DND-41 (cell line): ENCODE measurements at regions not wholly inside any gene's neighbourhood (a gene's known extent, or its start where the extent isn't known, plus 50 kb on each side); places are given as distances from the start of the nearest gene placed in this dataset.

Source experiments
- ATAC-seq: fragments of 200-7000 bp; cut with Tn5 transposase; 3 replicates; pipeline ENCODE4 v1.9.1; 2021; ENCODE audit warnings: low read depth; ENCODE audit not compliant: insufficient read depth
- DNase-seq: peaks from one replicate; pipeline ENCODE4 v3.0.0-alpha.2; 2020
- H2AFZ ChIP-seq: 2 replicates; pipeline ENCODE4 v1.6.0; 2012; ENCODE audit warnings: low read depth, low read length
- H3K27ac ChIP-seq: 2 replicates; pipeline ENCODE4 v1.5.1; 2012; ENCODE audit warnings: low read length, inconsistent platforms
- H3K27me3 ChIP-seq: fragments of 200-600 bp; sonication (generic); 2 replicates; pipeline ENCODE4 v1.6.0; 2012; ENCODE audit warnings: low read length, mild to moderate bottlenecking, inconsistent platforms; ENCODE audit not compliant: insufficient read depth, poor library complexity
- H3K36me3 ChIP-seq: 2 replicates; pipeline ENCODE4 v1.5.1; 2012; ENCODE audit warnings: low read length, inconsistent platforms; ENCODE audit not compliant: insufficient read depth
- H3K4me1 ChIP-seq: 2 replicates; pipeline ENCODE4 v1.5.1; 2012; ENCODE audit warnings: mild to moderate bottlenecking, low read length; ENCODE audit not compliant: insufficient read depth
- H3K4me2 ChIP-seq: 2 replicates; pipeline ENCODE4 v1.6.0; 2012; ENCODE audit warnings: mild to moderate bottlenecking, moderate library complexity, low read length, inconsistent platforms; ENCODE audit not compliant: insufficient read depth
- H3K4me3 ChIP-seq, 2 experiments: fragments of 200-600 bp in 1 of 2; shearing (Covaris generic) in 1 of 2; 2 replicates each; pipeline ENCODE4 v1.5.1; 2012 to 2016; ENCODE audit warnings: inconsistent platforms in 2 of 2, low read length in 2 of 2, mild to moderate bottlenecking in 2 of 2, low read depth in 1 of 2, moderate library complexity in 1 of 2
- H3K79me2 ChIP-seq: 2 replicates; pipeline ENCODE4 v1.6.0; 2012; ENCODE audit warnings: low read length, inconsistent platforms; ENCODE audit not compliant: insufficient read depth
- H3K9ac ChIP-seq: 2 replicates; pipeline ENCODE4 v1.6.0; 2012; ENCODE audit warnings: low read depth, mild to moderate bottlenecking, inconsistent platforms, low read length, moderate library complexity
- H3K9me3 ChIP-seq: 2 replicates; pipeline ENCODE4 v1.5.1; 2012; ENCODE audit warnings: low read length, moderate library complexity, mild to moderate bottlenecking, inconsistent platforms; ENCODE audit not compliant: insufficient read depth, severe bottlenecking
- H4K20me1 ChIP-seq: 2 replicates; pipeline ENCODE4 v1.6.0; 2012; ENCODE audit warnings: low read length; ENCODE audit not compliant: insufficient read depth
- EZH2 ChIP-seq: IDR thresholded peaks from 3 replicates; pipeline ENCODE4 v1.6.1; 2012; ENCODE audit warnings: borderline replicate concordance, low read depth, mild to moderate bottlenecking, moderate library complexity, low read length, inconsistent platforms; ENCODE audit not compliant: severe bottlenecking
- TF ChIP-seq, protein P1 (sequence below): IDR thresholded peaks from 2 replicates; pipeline ENCODE4 v1.5.1; 2012; ENCODE audit warnings: borderline replicate concordance, low read length, moderate library complexity, mild to moderate bottlenecking; ENCODE audit not compliant: poor library complexity, severe bottlenecking; ENCODE audit errors: extremely low read depth

DNA sequence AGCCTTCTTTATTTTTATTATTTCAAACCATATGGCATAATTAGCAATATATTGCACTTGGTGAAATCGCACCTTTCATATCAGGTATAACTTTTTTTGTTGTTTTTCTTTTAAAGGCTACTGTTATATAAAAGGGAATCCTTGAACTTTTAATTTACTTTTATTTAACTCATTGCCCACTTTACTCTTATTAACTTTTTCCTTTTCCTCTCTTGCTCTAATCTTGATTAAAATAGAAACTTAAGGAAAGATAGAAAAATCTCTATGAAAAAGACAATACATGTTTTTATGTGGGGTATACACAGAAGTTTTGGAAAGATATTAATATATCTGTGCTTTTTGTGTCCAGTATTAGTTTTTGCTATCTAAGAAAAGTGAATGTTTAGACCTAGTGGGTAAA lies 805.8 kb downstream of the USP25 start:
- H2AFZ ChIP-seq = no peak overlapping the region
- H3K9me3 ChIP-seq = no peaks in the 10 kb centered on the region
- no peaks in the 10 kb centered on the region for H3K4me1 ChIP-seq
- H3K4me2 ChIP-seq = no peak overlapping the region
- H4K20me1 ChIP-seq = no peaks in the 10 kb centered on the region
- no peaks in the 10 kb centered on the region for H3K36me3 ChIP-seq
- DNase-seq (no peak), ATAC-seq (no peak)
- no peak for TF ChIP-seq EZH2
- TF ChIP-seq, protein P1, sequence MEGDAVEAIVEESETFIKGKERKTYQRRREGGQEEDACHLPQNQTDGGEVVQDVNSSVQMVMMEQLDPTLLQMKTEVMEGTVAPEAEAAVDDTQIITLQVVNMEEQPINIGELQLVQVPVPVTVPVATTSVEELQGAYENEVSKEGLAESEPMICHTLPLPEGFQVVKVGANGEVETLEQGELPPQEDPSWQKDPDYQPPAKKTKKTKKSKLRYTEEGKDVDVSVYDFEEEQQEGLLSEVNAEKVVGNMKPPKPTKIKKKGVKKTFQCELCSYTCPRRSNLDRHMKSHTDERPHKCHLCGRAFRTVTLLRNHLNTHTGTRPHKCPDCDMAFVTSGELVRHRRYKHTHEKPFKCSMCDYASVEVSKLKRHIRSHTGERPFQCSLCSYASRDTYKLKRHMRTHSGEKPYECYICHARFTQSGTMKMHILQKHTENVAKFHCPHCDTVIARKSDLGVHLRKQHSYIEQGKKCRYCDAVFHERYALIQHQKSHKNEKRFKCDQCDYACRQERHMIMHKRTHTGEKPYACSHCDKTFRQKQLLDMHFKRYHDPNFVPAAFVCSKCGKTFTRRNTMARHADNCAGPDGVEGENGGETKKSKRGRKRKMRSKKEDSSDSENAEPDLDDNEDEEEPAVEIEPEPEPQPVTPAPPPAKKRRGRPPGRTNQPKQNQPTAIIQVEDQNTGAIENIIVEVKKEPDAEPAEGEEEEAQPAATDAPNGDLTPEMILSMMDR = no peak
- no peak overlapping the region for H3K27ac ChIP-seq
- no peak overlapping the region for H3K9ac ChIP-seq
- H3K4me3 ChIP-seq = no peak overlapping the region
- no peaks in the 10 kb centered on the region for H3K79me2 ChIP-seq
- H3K27me3 ChIP-seq = no peaks in the 10 kb centered on the region

- no peak overlapping the region for H2AFZ ChIP-seq
- no peaks in the 10 kb centered on the region for H3K4me1 ChIP-seq
- H3K9ac ChIP-seq = no peak overlapping the region
- no peaks in the 10 kb centered on the region for H3K79me2 ChIP-seq
- no peaks in the 10 kb centered on the region for H4K20me1 ChIP-seq
- no peaks in the 10 kb centered on the region for H3K27me3 ChIP-seq
- ATAC-seq (no peak), DNase-seq (no peak)
- no peak overlapping the region for H3K4me2 ChIP-seq
- no peaks in the 10 kb centered on the region for H3K9me3 ChIP-seq
- H3K27ac ChIP-seq = no peak overlapping the region
- no peaks in the 10 kb centered on the region for H3K36me3 ChIP-seq
- no peak for TF ChIP-seq EZH2
- TF ChIP-seq, protein P1 = no peak
- no peak overlapping the region for H3K4me3 ChIP-seq
These were observed 806.4 kb downstream of the USP25 start for GRCh38 chr21:16536140-16536539.

DNA sequence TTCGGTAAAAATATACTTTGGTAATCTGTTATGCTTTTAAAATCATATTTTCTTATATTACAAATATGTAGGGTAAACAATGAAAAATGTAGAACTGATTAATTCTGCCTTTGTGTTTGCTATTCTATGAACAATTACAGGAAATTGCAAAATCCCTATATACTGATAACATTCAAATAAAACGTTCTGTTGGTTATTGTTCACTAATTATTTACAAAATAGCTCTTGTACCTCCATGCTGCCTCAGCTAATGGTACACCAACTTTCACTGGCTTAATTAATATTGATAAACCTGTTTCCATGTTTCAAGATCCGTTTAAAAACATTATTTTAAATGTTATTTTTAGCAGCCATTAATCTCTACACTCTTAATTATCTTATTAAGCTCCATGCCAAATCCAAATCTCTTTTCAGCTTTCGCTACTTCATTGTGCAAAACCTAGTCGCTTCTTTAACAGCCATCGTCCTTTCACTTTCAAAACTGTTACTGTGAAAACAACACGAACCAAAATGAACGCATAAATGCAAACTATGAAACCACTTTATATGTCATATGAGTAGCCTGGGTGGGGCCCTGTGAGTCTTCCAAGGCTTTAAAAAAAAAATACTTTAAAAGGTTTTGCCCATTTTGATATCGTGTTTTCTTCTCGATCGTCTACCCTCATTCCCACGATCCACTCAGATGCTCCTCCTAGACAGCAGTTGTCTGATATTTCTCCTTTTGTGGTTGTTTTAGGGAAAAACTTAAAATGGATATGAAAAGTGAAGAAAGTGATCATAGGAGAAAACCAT lies 807.1 kb downstream of the USP25 start:
- no peak for DNase-seq
- no peak overlapping the region for H3K9ac ChIP-seq
- H3K27ac ChIP-seq = no peak overlapping the region
- H3K36me3 ChIP-seq = no peaks in the 10 kb centered on the region
- ATAC-seq = no peak
- H3K4me1 ChIP-seq = no peaks in the 10 kb centered on the region
- no peak overlapping the region for H3K4me2 ChIP-seq
- H3K79me2 ChIP-seq = no peaks in the 10 kb centered on the region
- no peak overlapping the region for H2AFZ ChIP-seq
- no peak for TF ChIP-seq EZH2
- TF ChIP-seq, protein P1 = no peak
- H3K9me3 ChIP-seq = no peaks in the 10 kb centered on the region
- no peaks in the 10 kb centered on the region for H4K20me1 ChIP-seq
- H3K27me3 ChIP-seq = no peaks in the 10 kb centered on the region
- no peak overlapping the region for H3K4me3 ChIP-seq

GRCh38 chr21:16537501-16537900 lies 807.7 kb downstream of the USP25 start:
- no peak for TF ChIP-seq EZH2
- TF ChIP-seq, protein P1 = no peak
- H3K4me3 ChIP-seq = no peak overlapping the region
- no peak overlapping the region for H2AFZ ChIP-seq
- no peak overlapping the region for H3K9ac ChIP-seq
- DNase-seq (no peak), ATAC-seq (no peak)
- no peaks in the 10 kb centered on the region for H4K20me1 ChIP-seq
- H3K9me3 ChIP-seq = no peaks in the 10 kb centered on the region
- no peaks in the 10 kb centered on the region for H3K4me1 ChIP-seq
- H3K4me2 ChIP-seq = no peak overlapping the region
- no peaks in the 10 kb centered on the region for H3K27me3 ChIP-seq
- no peaks in the 10 kb centered on the region for H3K79me2 ChIP-seq
- H3K27ac ChIP-seq = no peak overlapping the region
- no peaks in the 10 kb centered on the region for H3K36me3 ChIP-seq
